Neural cell (in vitro differentiated cells): ENCODE measurements at regions not wholly inside any gene's neighbourhood (a gene's known extent, or its start where the extent isn't known, plus 50 kb on each side); places are given as distances from the start of the nearest gene placed in this dataset.

Experiments used
- H2AFZ ChIP-seq: fragments of 200-600, 300-800 bp; sonication (generic), shearing (Covaris generic); 2 replicates; pipeline ENCODE4 v1.6.0; 2014; ENCODE audit warnings: low read depth, mild to moderate bottlenecking, antibody characterized with exemption, low read length, moderate library complexity
- H3F3A ChIP-seq: fragments of 200-600 bp; shearing (Covaris generic); 2 replicates; pipeline ENCODE4 v1.6.1; 2016; ENCODE audit warnings: mild to moderate bottlenecking, moderate library complexity, mixed read lengths, antibody characterized with exemption, low read length; ENCODE audit not compliant: insufficient read depth, poor library complexity, severe bottlenecking
- H3K27ac ChIP-seq: fragments of 200-600, 300-800 bp; sonication (generic), shearing (Covaris generic); 2 replicates; pipeline ENCODE4 v1.5.1; 2014; ENCODE audit warnings: mild to moderate bottlenecking, low read length, moderate library complexity
- H3K27me3 ChIP-seq: fragments of 300-800, 200-600 bp; sonication (generic), shearing (Covaris generic); 2 replicates; pipeline ENCODE4 v1.6.0; 2014; ENCODE audit warnings: mild to moderate bottlenecking, low read depth, low read length, moderate library complexity; ENCODE audit not compliant: insufficient read depth
- H3K36me3 ChIP-seq: fragments of 300-800, 200-600 bp; sonication (generic), shearing (Covaris generic); 2 replicates; pipeline ENCODE4 v1.5.1; 2014; ENCODE audit warnings: mild to moderate bottlenecking, antibody characterized with exemption, low read length, moderate library complexity; ENCODE audit not compliant: insufficient read depth
- H3K4me2 ChIP-seq: fragments of 300-800, 200-600 bp; sonication (generic), shearing (Covaris generic); 2 replicates; pipeline ENCODE4 v1.6.0; 2014; ENCODE audit warnings: mild to moderate bottlenecking, low read length
- H3K4me3 ChIP-seq: fragments of 300-800, 200-600 bp; sonication (generic), shearing (Covaris generic); 2 replicates; pipeline ENCODE4 v1.5.1; 2014; ENCODE audit warnings: mild to moderate bottlenecking, low read length, moderate library complexity
- H3K79me2 ChIP-seq: fragments of 200-600 bp; shearing (Covaris generic); replicated peaks from 2 replicates; pipeline ENCODE4 v1.6.0; 2014; ENCODE audit warnings: mild to moderate bottlenecking, low read length, moderate library complexity; ENCODE audit not compliant: insufficient read depth
- H3K9ac ChIP-seq: fragments of 300-800, 200-600 bp; sonication (generic), shearing (Covaris generic); 2 replicates; pipeline ENCODE4 v1.6.1; 2016; ENCODE audit warnings: mild to moderate bottlenecking, low read length, mixed read lengths
- H3K9me2 ChIP-seq: fragments of 200-600 bp; shearing (Covaris generic); 2 replicates; pipeline ENCODE4 v1.6.1; 2016; ENCODE audit warnings: mild to moderate bottlenecking, low read length, mixed read lengths; ENCODE audit not compliant: insufficient read depth
- H3K9me3 ChIP-seq: fragments of 200-600, 300-800 bp; sonication (generic), shearing (Covaris generic); 2 replicates; pipeline ENCODE4 v1.6.1; 2016; ENCODE audit warnings: mild to moderate bottlenecking, mixed run types, low read length, moderate library complexity, mixed read lengths
- H4K20me1 ChIP-seq: fragments of 200-600 bp; shearing (Covaris generic); 2 replicates; pipeline ENCODE4 v1.6.1; 2016; ENCODE audit warnings: mild to moderate bottlenecking, mixed run types; ENCODE audit not compliant: insufficient read depth
- EP300 ChIP-seq: fragments of 450-650 bp; conservative IDR thresholded peaks from 2 replicates; pipeline ENCODE4 v1.6.1; 2014; ENCODE audit warnings: antibody characterized with exemption, mild to moderate bottlenecking, moderate library complexity; ENCODE audit not compliant: poor library complexity, severe bottlenecking
- EZH2 ChIP-seq: fragments of 200-600, 300-800 bp; shearing (Covaris generic), sonication (generic); IDR thresholded peaks from 2 replicates; pipeline ENCODE4 v1.6.1; 2014; ENCODE audit warnings: antibody characterized with exemption, low read length, borderline replicate concordance, mild to moderate bottlenecking; ENCODE audit not compliant: insufficient read depth, poor library complexity, severe bottlenecking
- MXI1 ChIP-seq: fragments of 450-650 bp; conservative IDR thresholded peaks from 2 replicates; pipeline ENCODE4 v1.6.1; 2014; ENCODE audit warnings: antibody characterized with exemption, mild to moderate bottlenecking; ENCODE audit not compliant: poor library complexity, severe bottlenecking
- POLR2AphosphoS5 ChIP-seq: IDR thresholded peaks from 2 replicates; pipeline ENCODE4 v1.6.1; 2012
- RAD21 ChIP-seq: fragments of 450-650 bp; conservative IDR thresholded peaks from 2 replicates; pipeline ENCODE4 v1.6.1; 2014; ENCODE audit warnings: antibody characterized with exemption, mild to moderate bottlenecking, moderate library complexity
- SMC3 ChIP-seq: fragments of 450-650 bp; conservative IDR thresholded peaks from 2 replicates; pipeline ENCODE4 v1.6.1; 2014; ENCODE audit warnings: antibody characterized with exemption, mild to moderate bottlenecking, moderate library complexity; ENCODE audit not compliant: poor library complexity
- TAF1 ChIP-seq: IDR thresholded peaks from 2 replicates; pipeline ENCODE4 v1.6.1; 2012; ENCODE audit warnings: low read depth
- TF ChIP-seq, protein P1 (sequence below): fragments of 450-650 bp; IDR thresholded peaks from 2 replicates; pipeline ENCODE4 v1.5.1; 2014; ENCODE audit warnings: antibody characterized with exemption, mild to moderate bottlenecking, moderate library complexity; ENCODE audit not compliant: poor library complexity, severe bottlenecking
- TF ChIP-seq, protein P2 (sequence below): IDR thresholded peaks from 2 replicates; pipeline ENCODE4 v1.6.1; 2012; ENCODE audit warnings: borderline replicate concordance

DNA sequence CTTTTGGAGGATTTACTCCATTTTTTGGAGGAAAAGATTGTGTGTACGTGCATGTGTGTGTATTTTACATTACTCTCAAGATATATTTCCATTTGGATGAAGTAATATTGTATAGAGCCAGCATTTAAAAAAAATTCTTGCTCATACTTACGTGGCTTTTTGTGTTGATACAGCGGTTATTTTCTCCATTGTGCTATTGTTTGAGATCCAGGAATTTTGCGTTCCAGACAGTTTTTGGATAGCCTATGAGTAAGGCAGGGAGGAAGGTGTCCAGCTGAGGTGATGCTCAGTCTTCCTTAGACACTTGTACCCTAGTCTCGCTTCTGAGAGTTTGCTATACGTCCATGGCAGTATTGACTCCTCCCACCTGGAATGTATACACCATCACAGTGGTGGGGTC, 92.2 kb upstream of the ARHGEF7 start:
- H2AFZ ChIP-seq = no peak overlapping the region
- H3K4me3 ChIP-seq = no peak overlapping the region
- no peak for TF ChIP-seq EZH2
- no peaks in the 10 kb centered on the region for H3K9me2 ChIP-seq
- H3K27me3 ChIP-seq = no peaks in the 10 kb centered on the region
- H4K20me1 ChIP-seq = no peaks in the 10 kb centered on the region
- H3K9ac ChIP-seq = no peak overlapping the region
- no peak overlapping the region for H3K4me2 ChIP-seq
- H3F3A ChIP-seq = no peaks in the 10 kb centered on the region
- H3K27ac ChIP-seq = no peak overlapping the region
- no peaks in the 10 kb centered on the region for H3K9me3 ChIP-seq
- H3K36me3 ChIP-seq = no peaks in the 10 kb centered on the region
- H3K79me2 ChIP-seq = no peaks in the 10 kb centered on the region

- no peaks in the 10 kb centered on the region for H3K79me2 ChIP-seq
- no peak overlapping the region for H3K4me2 ChIP-seq
- H3F3A ChIP-seq = no peaks in the 10 kb centered on the region
- TF ChIP-seq, protein P1, sequence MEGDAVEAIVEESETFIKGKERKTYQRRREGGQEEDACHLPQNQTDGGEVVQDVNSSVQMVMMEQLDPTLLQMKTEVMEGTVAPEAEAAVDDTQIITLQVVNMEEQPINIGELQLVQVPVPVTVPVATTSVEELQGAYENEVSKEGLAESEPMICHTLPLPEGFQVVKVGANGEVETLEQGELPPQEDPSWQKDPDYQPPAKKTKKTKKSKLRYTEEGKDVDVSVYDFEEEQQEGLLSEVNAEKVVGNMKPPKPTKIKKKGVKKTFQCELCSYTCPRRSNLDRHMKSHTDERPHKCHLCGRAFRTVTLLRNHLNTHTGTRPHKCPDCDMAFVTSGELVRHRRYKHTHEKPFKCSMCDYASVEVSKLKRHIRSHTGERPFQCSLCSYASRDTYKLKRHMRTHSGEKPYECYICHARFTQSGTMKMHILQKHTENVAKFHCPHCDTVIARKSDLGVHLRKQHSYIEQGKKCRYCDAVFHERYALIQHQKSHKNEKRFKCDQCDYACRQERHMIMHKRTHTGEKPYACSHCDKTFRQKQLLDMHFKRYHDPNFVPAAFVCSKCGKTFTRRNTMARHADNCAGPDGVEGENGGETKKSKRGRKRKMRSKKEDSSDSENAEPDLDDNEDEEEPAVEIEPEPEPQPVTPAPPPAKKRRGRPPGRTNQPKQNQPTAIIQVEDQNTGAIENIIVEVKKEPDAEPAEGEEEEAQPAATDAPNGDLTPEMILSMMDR = no peak
- TF ChIP-seq, protein P2, sequence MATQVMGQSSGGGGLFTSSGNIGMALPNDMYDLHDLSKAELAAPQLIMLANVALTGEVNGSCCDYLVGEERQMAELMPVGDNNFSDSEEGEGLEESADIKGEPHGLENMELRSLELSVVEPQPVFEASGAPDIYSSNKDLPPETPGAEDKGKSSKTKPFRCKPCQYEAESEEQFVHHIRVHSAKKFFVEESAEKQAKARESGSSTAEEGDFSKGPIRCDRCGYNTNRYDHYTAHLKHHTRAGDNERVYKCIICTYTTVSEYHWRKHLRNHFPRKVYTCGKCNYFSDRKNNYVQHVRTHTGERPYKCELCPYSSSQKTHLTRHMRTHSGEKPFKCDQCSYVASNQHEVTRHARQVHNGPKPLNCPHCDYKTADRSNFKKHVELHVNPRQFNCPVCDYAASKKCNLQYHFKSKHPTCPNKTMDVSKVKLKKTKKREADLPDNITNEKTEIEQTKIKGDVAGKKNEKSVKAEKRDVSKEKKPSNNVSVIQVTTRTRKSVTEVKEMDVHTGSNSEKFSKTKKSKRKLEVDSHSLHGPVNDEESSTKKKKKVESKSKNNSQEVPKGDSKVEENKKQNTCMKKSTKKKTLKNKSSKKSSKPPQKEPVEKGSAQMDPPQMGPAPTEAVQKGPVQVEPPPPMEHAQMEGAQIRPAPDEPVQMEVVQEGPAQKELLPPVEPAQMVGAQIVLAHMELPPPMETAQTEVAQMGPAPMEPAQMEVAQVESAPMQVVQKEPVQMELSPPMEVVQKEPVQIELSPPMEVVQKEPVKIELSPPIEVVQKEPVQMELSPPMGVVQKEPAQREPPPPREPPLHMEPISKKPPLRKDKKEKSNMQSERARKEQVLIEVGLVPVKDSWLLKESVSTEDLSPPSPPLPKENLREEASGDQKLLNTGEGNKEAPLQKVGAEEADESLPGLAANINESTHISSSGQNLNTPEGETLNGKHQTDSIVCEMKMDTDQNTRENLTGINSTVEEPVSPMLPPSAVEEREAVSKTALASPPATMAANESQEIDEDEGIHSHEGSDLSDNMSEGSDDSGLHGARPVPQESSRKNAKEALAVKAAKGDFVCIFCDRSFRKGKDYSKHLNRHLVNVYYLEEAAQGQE = no peak
- TF ChIP-seq SMC3 (no peak), RAD21 (no peak), MXI1 (no peak), TAF1 (no peak), EZH2 (no peak), EP300 (no peak)
- no peaks in the 10 kb centered on the region for H4K20me1 ChIP-seq
- no peaks in the 10 kb centered on the region for H3K9me3 ChIP-seq
- no peak overlapping the region for H2AFZ ChIP-seq
- H3K4me3 ChIP-seq = no peak overlapping the region
- H3K36me3 ChIP-seq = no peaks in the 10 kb centered on the region
- no peak overlapping the region for H3K9ac ChIP-seq
- H3K27ac ChIP-seq = no peak overlapping the region
- no peaks in the 10 kb centered on the region for H3K9me2 ChIP-seq
- H3K27me3 ChIP-seq = no peaks in the 10 kb centered on the region
Measured at GRCh38 chr13:111022241-111022640, 92.9 kb upstream of the ARHGEF7 start.

DNA sequence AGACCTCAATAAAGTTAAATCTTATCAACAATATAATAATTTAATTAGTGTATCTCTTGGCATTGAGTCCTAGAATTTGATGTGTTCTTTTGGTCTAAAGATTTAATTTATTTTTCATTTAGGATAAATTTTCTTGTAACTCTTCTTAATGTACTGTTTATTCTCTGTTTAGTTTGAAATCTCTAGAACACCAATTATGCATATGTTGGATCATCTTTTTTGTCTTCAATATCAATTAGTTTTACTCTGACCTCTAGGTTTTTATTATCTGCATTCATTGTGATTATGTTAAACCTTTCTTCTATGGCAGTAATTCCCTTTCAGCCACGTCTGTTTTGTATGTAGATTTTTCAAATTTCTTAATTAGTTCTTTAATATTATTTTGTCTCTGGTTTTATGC, 93.8 kb upstream of the ARHGEF7 start:
- Histone ChIP-seq H2AFZ (no peak overlapping the region), H3K36me3 (no peaks in the 10 kb centered on the region), H3K79me2 (no peaks in the 10 kb centered on the region), H4K20me1 (no peaks in the 10 kb centered on the region), H3K9ac (no peak overlapping the region), H3K27me3 (no peaks in the 10 kb centered on the region), H3F3A (no peaks in the 10 kb centered on the region), H3K9me2 (no peaks in the 10 kb centered on the region), H3K9me3 (no peaks in the 10 kb centered on the region), H3K4me2 (no peak overlapping the region), H3K27ac (no peak overlapping the region), H3K4me3 (no peak overlapping the region)
- TF ChIP-seq, protein P1 = no peak
- TF ChIP-seq, protein P2 = no peak
- TF ChIP-seq RAD21 = no peak
- TF ChIP-seq EP300 = no peak
- TF ChIP-seq POLR2AphosphoS5 = no peak
- no peak for TF ChIP-seq MXI1
- no peak for TF ChIP-seq EZH2
- no peak for TF ChIP-seq TAF1
- TF ChIP-seq SMC3 = no peak
